Liver (tissue), 8 donors: ENCODE measurements at regions not wholly inside any gene's neighbourhood (a gene's known extent, or its start where the extent isn't known, plus 50 kb on each side); places are given as distances from the start of the nearest gene placed in this dataset.

Experiments used
- DNase-seq: peaks from one replicate; pipeline ENCODE4 v3.0.0-alpha.2; 2017; ENCODE audit warnings: low spot score
- H3K27ac ChIP-seq, 2 donors: one replicate each; pipeline ENCODE4 v1.7.0; 2013; ENCODE audit warnings: inconsistent platforms in 2 of 2, low read length in 2 of 2, control low read depth in 1 of 2, low read depth in 1 of 2, mild to moderate bottlenecking in 1 of 2
- H3K27me3 ChIP-seq, 4 donors: one replicate each; pipeline versions ENCODE4 v1.6.1 to v1.7.0; 2013; ENCODE audit warnings: low read length in 3 of 4, inconsistent platforms in 1 of 4, mild to moderate bottlenecking in 1 of 4, moderate library complexity in 1 of 4; ENCODE audit not compliant: control insufficient read depth in 4 of 4, insufficient read depth in 4 of 4
- H3K36me3 ChIP-seq, 4 donors: one replicate each; pipeline versions ENCODE4 v1.6.1 to v1.7.0; 2013; ENCODE audit warnings: low read length in 3 of 4, mild to moderate bottlenecking in 3 of 4, low read depth in 1 of 4, moderate library complexity in 1 of 4; ENCODE audit not compliant: control insufficient read depth in 4 of 4, insufficient read depth in 3 of 4
- H3K4me1 ChIP-seq, 4 donors: one replicate each; pipeline versions ENCODE4 v1.6.1 to v1.7.0; 2013; ENCODE audit warnings: low read length in 3 of 4, mild to moderate bottlenecking in 3 of 4, moderate library complexity in 1 of 4; ENCODE audit not compliant: control insufficient read depth in 4 of 4, insufficient read depth in 4 of 4
- H3K4me3 ChIP-seq, 3 donors: one replicate each; pipeline versions ENCODE4 v1.6.1 to v1.7.0; 2013; ENCODE audit warnings: low read length in 3 of 3, control low read depth in 1 of 3, low read depth in 1 of 3, mild to moderate bottlenecking in 1 of 3
- H3K9ac ChIP-seq, 2 donors: one replicate each; pipeline ENCODE4 v1.7.0; 2013; ENCODE audit warnings: low read length in 2 of 2, mild to moderate bottlenecking in 2 of 2, moderate library complexity in 2 of 2, control low read depth in 1 of 2, low read depth in 1 of 2
- H3K9me3 ChIP-seq, 4 donors: one replicate each; pipeline versions ENCODE4 v1.6.1 to v1.7.0; 2013; ENCODE audit warnings: low read length in 3 of 4; ENCODE audit not compliant: control insufficient read depth in 4 of 4
- ATF3 ChIP-seq: IDR thresholded peaks from 2 replicates; pipeline ENCODE4 v1.6.1; 2016; ENCODE audit warnings: antibody characterized with exemption
- EGR1 ChIP-seq, 2 donors: IDR thresholded peaks; 2 replicates each; pipeline ENCODE4 v1.6.1; 2016 to 2018; ENCODE audit warnings: antibody characterized with exemption in 2 of 2, low read depth in 2 of 2
- FOXA1 ChIP-seq: IDR thresholded peaks from 2 replicates; pipeline ENCODE4 v1.6.1; 2016; ENCODE audit warnings: antibody characterized with exemption
- FOXA2 ChIP-seq: IDR thresholded peaks from 2 replicates; pipeline ENCODE4 v1.6.1; 2016; ENCODE audit warnings: antibody characterized with exemption
- GABPA ChIP-seq, 2 donors: IDR thresholded peaks in 1 of 2; conservative IDR thresholded peaks in 1 of 2; 2 replicates each; pipeline ENCODE4 v1.6.1; 2016; ENCODE audit warnings: antibody characterized with exemption in 2 of 2, mild to moderate bottlenecking in 1 of 2, moderate library complexity in 1 of 2
- HNF4A ChIP-seq, 2 donors: conservative IDR thresholded peaks; 2 replicates each; pipeline ENCODE4 v1.6.1; 2016; ENCODE audit warnings: antibody characterized with exemption in 2 of 2, mild to moderate bottlenecking in 2 of 2
- HNF4G ChIP-seq: IDR thresholded peaks from 2 replicates; pipeline ENCODE4 v1.6.1; 2016; ENCODE audit warnings: antibody characterized with exemption
- JUND ChIP-seq, 2 donors: IDR thresholded peaks; 2 replicates each; pipeline ENCODE4 v1.6.1; 2016; ENCODE audit warnings: antibody characterized with exemption in 2 of 2
- NR2F2 ChIP-seq: IDR thresholded peaks from 2 replicates; pipeline ENCODE4 v1.6.1; 2016; ENCODE audit warnings: antibody characterized with exemption
- RXRA ChIP-seq, 2 donors: IDR thresholded peaks; 2 replicates each; pipeline ENCODE4 v1.6.1; 2017 to 2018; ENCODE audit warnings: antibody characterized with exemption in 2 of 2, mild to moderate bottlenecking in 1 of 2
- SP1 ChIP-seq: IDR thresholded peaks from 2 replicates; pipeline ENCODE4 v1.6.1; 2018; ENCODE audit warnings: antibody characterized with exemption, mild to moderate bottlenecking
- TAF1 ChIP-seq: conservative IDR thresholded peaks from 2 replicates; pipeline ENCODE4 v1.6.1; 2016; ENCODE audit warnings: antibody characterized with exemption, mild to moderate bottlenecking
- YY1 ChIP-seq: IDR thresholded peaks from 2 replicates; pipeline ENCODE4 v1.6.1; 2016; ENCODE audit warnings: antibody characterized with exemption, mild to moderate bottlenecking
- WGBS: extraction: QIAGEN DNeasy Blood & Tissue Kit; methylation state at CpG from one replicate; pipeline ENCODE4 v1.1.7; 2013; 5-methylcytosine and 5-hydroxymethylcytosine counted together
- TF ChIP-seq, protein P1 (sequence below): IDR thresholded peaks from 2 replicates; pipeline ENCODE4 v1.6.1; 2016; ENCODE audit warnings: antibody characterized with exemption
- TF ChIP-seq, protein P2 (sequence below): fragments of 150-350 bp; IDR thresholded peaks from 2 replicates; pipeline ENCODE4 v1.5.1; 2017; ENCODE audit warnings: improper control_type of control experiment, low read depth, low read length; ENCODE audit not compliant: missing input control
- TF ChIP-seq, protein P3 (sequence below): IDR thresholded peaks from 2 replicates; pipeline ENCODE4 v1.6.1; 2016; ENCODE audit warnings: antibody characterized with exemption
- TF ChIP-seq, protein P4 (sequence below): IDR thresholded peaks from 2 replicates; pipeline ENCODE4 v1.6.1; 2016; ENCODE audit warnings: antibody characterized with exemption, mild to moderate bottlenecking
- donor health status: healthy.
- donor health status: healthy.
- donor health status: healthy.
- donor health status: healthy.
- donor health status: healthy.

DNA sequence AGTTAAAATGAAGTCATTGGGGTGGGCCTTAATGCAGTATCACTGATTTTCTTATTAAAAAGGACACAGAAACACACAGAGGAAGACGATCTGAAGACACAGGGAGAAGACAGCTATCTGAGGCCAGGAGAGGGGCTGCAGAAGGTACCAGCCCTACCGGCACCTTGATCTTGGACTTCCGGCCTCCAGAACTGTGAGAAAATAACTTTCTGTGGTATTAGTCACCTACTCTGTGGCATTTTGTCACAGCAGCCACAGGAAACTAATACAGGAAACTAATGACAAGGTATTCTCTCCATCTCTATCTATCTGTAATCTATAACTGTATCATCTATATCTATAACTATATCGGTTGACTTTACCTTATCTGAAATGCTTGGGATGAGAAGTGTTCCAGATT lies 1149.5 kb downstream of the BCL11B start:
- Histone ChIP-seq H3K4me3 (no peak overlapping the region), H3K36me3 (no peaks in the 10 kb centered on the region), H3K4me1 (no peaks in the 10 kb centered on the region), H3K27me3 (no peaks in the 10 kb centered on the region), H3K27ac (no peak overlapping the region), H3K9ac (no peak overlapping the region), H3K9me3 (peaks cover 4 to 19% (median 6%) of the 10 kb centered on the region in 4 donors)
- DNase-seq = no peak
- TF ChIP-seq GABPA (IDR thresholded peaks at IDR 0.05 in 1 of 2, conservative IDR thresholded peaks at IDR 0.05 in 1 of 2) (no peak), SP1 (no peak), FOXA1 (no peak), HNF4A (conservative IDR thresholded peaks at IDR 0.05) (no peak)
- TF ChIP-seq, protein P1, sequence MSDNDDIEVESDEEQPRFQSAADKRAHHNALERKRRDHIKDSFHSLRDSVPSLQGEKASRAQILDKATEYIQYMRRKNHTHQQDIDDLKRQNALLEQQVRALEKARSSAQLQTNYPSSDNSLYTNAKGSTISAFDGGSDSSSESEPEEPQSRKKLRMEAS = no peak
- TF ChIP-seq, protein P2, sequence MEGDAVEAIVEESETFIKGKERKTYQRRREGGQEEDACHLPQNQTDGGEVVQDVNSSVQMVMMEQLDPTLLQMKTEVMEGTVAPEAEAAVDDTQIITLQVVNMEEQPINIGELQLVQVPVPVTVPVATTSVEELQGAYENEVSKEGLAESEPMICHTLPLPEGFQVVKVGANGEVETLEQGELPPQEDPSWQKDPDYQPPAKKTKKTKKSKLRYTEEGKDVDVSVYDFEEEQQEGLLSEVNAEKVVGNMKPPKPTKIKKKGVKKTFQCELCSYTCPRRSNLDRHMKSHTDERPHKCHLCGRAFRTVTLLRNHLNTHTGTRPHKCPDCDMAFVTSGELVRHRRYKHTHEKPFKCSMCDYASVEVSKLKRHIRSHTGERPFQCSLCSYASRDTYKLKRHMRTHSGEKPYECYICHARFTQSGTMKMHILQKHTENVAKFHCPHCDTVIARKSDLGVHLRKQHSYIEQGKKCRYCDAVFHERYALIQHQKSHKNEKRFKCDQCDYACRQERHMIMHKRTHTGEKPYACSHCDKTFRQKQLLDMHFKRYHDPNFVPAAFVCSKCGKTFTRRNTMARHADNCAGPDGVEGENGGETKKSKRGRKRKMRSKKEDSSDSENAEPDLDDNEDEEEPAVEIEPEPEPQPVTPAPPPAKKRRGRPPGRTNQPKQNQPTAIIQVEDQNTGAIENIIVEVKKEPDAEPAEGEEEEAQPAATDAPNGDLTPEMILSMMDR = no peak
- TF ChIP-seq, protein P3, sequence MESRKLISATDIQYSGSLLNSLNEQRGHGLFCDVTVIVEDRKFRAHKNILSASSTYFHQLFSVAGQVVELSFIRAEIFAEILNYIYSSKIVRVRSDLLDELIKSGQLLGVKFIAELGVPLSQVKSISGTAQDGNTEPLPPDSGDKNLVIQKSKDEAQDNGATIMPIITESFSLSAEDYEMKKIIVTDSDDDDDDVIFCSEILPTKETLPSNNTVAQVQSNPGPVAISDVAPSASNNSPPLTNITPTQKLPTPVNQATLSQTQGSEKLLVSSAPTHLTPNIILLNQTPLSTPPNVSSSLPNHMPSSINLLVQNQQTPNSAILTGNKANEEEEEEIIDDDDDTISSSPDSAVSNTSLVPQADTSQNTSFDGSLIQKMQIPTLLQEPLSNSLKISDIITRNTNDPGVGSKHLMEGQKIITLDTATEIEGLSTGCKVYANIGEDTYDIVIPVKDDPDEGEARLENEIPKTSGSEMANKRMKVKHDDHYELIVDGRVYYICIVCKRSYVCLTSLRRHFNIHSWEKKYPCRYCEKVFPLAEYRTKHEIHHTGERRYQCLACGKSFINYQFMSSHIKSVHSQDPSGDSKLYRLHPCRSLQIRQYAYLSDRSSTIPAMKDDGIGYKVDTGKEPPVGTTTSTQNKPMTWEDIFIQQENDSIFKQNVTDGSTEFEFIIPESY = no peak
- WGBS = 80% methylated on average over 4 of the region's 4 CpGs

DNA sequence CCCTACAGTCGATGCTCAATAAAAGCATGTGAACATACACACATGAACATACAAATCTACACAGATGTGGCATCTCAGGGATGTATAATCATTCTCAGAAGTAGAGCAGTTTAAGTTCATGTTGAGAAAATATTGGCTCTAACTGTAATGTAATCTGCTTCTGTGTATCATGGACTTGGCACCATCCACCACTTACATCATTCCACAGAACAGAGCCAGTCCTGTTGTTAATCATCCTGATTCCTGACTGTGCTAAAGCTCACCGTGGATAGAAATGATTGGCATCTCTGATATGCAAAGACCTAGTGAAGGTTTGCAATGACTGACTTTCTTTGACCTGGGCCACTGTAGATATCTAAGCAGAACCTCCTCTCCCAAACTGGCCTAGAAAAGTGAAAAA lies 1141.3 kb downstream of the BCL11B start:
- WGBS = 61% methylated on average over 2 of the region's 2 CpGs
- TF ChIP-seq, protein P2 = no peak
- TF ChIP-seq, protein P3 = no peak
- no peak for TF ChIP-seq EGR1 (IDR thresholded peaks at IDR 0.05; ENCODE audit: low read depth in 2 of 2)
- TF ChIP-seq, protein P4, sequence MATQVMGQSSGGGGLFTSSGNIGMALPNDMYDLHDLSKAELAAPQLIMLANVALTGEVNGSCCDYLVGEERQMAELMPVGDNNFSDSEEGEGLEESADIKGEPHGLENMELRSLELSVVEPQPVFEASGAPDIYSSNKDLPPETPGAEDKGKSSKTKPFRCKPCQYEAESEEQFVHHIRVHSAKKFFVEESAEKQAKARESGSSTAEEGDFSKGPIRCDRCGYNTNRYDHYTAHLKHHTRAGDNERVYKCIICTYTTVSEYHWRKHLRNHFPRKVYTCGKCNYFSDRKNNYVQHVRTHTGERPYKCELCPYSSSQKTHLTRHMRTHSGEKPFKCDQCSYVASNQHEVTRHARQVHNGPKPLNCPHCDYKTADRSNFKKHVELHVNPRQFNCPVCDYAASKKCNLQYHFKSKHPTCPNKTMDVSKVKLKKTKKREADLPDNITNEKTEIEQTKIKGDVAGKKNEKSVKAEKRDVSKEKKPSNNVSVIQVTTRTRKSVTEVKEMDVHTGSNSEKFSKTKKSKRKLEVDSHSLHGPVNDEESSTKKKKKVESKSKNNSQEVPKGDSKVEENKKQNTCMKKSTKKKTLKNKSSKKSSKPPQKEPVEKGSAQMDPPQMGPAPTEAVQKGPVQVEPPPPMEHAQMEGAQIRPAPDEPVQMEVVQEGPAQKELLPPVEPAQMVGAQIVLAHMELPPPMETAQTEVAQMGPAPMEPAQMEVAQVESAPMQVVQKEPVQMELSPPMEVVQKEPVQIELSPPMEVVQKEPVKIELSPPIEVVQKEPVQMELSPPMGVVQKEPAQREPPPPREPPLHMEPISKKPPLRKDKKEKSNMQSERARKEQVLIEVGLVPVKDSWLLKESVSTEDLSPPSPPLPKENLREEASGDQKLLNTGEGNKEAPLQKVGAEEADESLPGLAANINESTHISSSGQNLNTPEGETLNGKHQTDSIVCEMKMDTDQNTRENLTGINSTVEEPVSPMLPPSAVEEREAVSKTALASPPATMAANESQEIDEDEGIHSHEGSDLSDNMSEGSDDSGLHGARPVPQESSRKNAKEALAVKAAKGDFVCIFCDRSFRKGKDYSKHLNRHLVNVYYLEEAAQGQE = no peak
- TF ChIP-seq, protein P1 = no peak
- no peak for TF ChIP-seq FOXA2
- TF ChIP-seq TAF1 = no peak
- TF ChIP-seq SP1 = no peak
- no peak for TF ChIP-seq GABPA (IDR thresholded peaks at IDR 0.05 in 1 of 2, conservative IDR thresholded peaks at IDR 0.05 in 1 of 2)
- no peak for TF ChIP-seq FOXA1
- TF ChIP-seq JUND (IDR thresholded peaks at IDR 0.05) = no peak
- no peak for TF ChIP-seq HNF4G
- TF ChIP-seq HNF4A (conservative IDR thresholded peaks at IDR 0.05) = no peak
- TF ChIP-seq RXRA (IDR thresholded peaks at IDR 0.05) = no peak
- TF ChIP-seq YY1 = no peak
- no peak for TF ChIP-seq ATF3
- no peak for TF ChIP-seq NR2F2

More for the DNA sequence above, 1141.3 kb downstream of the BCL11B start:
- no peak for DNase-seq
- H3K4me3 ChIP-seq = no peak overlapping the region
- H3K9ac ChIP-seq = no peak overlapping the region
- peaks cover 0 to 3% (median 1%) of the 10 kb centered on the region in 4 donors for H3K27me3 ChIP-seq
- H3K9me3 ChIP-seq = no peaks in the 10 kb centered on the region
- H3K4me1 ChIP-seq = no peaks in the 10 kb centered on the region
- H3K27ac ChIP-seq = no peak overlapping the region
- H3K36me3 ChIP-seq = no peaks in the 10 kb centered on the region
